GM18867 (cell line): ENCODE measurements at regions not wholly inside any gene's neighbourhood (a gene's known extent, or its start where the extent isn't known, plus 50 kb on each side); places are given as distances from the start of the nearest gene placed in this dataset.

Experiments used
- ATAC-seq: cut with Tn5 transposase; IDR thresholded peaks from one replicate; pipeline ENCODE4 v1.9.1; 2021; ENCODE audit warnings: mild to moderate bottlenecking, moderate library complexity; ENCODE audit not compliant: unreplicated experiment

- no peak for ATAC-seq
Measured at GRCh38 chr21:43304621-43305335, 122.2 kb downstream of the SIK1 start.

DNA sequence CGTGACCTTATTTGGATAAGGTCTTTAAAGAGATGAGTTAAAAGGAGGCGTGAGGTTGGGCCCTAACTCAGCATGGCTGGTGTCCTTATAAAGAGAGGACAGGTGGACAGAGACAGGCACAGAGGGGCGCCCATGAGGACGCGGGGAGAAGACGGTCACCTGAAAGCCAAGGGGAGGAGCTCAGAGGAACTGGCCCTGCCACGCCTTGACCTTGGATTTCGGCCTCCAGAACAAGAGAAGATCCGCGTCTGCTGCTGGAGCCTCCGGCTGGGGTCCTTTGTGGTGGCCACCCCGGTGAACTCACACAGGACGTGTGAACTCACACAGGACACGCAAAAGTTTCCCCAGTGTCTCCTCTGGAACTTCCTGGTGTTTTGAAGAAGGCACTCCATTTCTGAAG is 122.7 kb downstream of the SIK1 start:
- no peak for ATAC-seq

GRCh38 chr21:43303275-43304178 is 123.4 kb downstream of the SIK1 start:
- no peak for ATAC-seq

GRCh38 chr21:43302769-43303168 is 124.2 kb downstream of the SIK1 start:
- ATAC-seq = no peak

GRCh38 chr21:43302062-43302700 is 124.8 kb downstream of the SIK1 start:
- no peak for ATAC-seq

DNA sequence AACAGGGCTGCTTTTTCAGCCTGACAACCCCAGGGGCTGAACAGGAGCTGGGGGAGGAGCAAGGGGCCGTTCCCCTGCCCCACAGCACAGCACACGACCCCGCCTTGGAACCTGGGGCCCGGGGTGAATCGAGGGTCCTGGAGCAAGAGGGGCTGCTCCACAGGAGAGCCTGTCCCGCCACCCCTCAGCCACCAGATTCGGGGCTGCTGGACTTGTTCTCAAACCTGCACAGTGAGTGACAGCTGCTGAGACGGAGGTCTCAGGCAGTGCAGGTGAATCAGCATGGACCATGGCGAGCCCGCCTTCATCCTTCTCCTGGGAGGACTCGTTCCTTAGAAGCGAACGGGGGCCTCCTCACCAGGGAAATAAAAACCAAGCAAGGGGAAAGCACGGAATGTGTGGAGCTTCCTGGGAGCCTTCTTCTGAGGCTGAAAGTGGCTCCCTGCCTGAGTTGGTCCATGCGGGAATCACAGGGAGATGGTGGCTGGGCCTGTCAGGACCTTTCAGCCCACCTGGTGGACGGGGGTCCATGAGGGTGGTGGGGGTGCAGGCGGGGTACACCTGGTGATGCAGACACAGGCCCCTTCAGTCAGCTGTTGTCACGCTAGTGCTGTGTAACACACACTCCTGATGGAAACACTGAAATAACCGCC is 125.4 kb downstream of the SIK1 start:
- ATAC-seq = no peak

- ATAC-seq = no peak
Measured at GRCh38 chr21:43300496-43301408, 126.2 kb downstream of the SIK1 start.

GRCh38 chr21:43299441-43300277 is 127.3 kb downstream of the SIK1 start:
- ATAC-seq = no peak

- no peak for ATAC-seq
Measured at GRCh38 chr21:43298546-43299440, 128.1 kb downstream of the SIK1 start.

DNA sequence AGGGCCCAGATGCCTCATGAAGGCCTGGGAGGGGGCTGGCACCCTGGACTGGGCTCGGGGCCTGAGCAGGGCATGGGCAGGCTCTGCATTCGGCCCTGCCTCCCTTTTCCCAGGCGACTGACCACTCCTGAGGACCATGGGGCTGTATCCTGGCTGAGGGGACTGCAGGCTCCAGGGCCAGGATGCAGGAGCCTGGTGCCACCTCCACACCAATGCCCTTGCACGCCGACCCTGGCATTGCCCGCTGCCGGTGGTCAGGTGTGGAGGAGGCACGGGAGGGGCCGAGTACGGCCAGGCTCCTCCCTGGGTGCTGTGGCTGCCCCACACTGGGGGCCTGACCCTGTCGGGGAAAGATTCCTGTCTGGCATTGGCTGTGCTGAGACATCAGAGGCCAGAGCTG is 128.9 kb downstream of the SIK1 start:
- no peak for ATAC-seq

DNA sequence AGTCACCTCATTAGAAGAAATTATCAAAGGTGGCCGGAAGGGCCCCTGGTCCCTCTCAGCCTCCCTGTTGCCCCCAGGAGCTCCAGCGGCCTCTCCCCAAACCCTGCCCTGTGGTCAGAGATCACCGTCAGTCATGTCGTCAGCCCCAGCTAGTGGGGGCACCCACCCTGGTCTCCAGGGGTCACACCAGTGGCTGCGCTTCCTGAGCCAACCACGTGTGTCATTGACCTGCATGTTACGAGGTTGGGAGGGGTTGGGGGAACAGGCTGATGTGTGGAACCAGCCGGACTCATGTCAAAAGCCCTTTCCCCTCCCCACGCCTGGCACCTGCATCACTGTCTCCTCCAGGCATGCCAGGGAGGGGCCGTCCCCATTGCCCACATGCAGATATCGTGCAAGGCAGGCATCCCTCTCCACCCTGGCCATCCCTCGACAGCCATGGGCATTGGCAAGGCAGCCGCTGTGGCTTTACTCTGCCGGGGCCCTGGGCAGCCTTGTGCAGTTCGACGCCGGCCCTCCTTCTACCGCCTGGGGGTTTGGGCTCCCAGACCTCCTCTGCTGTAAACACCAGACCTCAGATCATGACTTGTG is 128.7 kb downstream of the CRYAA start:
- ATAC-seq = no peak

- ATAC-seq = no peak
Measured at GRCh38 chr21:43295066-43295958, 126.5 kb downstream of the CRYAA start.

- no peak for ATAC-seq
Measured at GRCh38 chr21:43294194-43294902, 125.5 kb downstream of the CRYAA start.

- no peak for ATAC-seq
Measured at GRCh38 chr21:43292866-43293142, 124.0 kb downstream of the CRYAA start.

GRCh38 chr21:43292041-43292865 is 123.4 kb downstream of the CRYAA start:
- no peak for ATAC-seq
